22Rv1 (cell line): ENCODE measurements at regions not wholly inside any gene's neighbourhood (a gene's known extent, or its start where the extent isn't known, plus 50 kb on each side); places are given as distances from the start of the nearest gene placed in this dataset.

Experiments
- CTCF ChIP-seq: fragments of 450-650 bp; IDR thresholded peaks from 2 replicates; pipeline ENCODE4 v1.5.1; 2017; ENCODE audit warnings: mild to moderate bottlenecking
- ZFX ChIP-seq: fragments of 450-650 bp; IDR thresholded peaks from 2 replicates; pipeline ENCODE4 v1.6.1; 2017; ENCODE audit warnings: antibody characterized with exemption, borderline replicate concordance

- TF ChIP-seq CTCF = no peak
- TF ChIP-seq ZFX = no peak
Observed at GRCh38 chr20:6579824-6580223, 187.7 kb upstream of the BMP2 start.
